Natural killer cell (primary cell): ENCODE measurements at regions not wholly inside any gene's neighbourhood (a gene's known extent, or its start where the extent isn't known, plus 50 kb on each side); places are given as distances from the start of the nearest gene placed in this dataset.
"Not testable (repeated sequence)": the region's sequence is repeated elsewhere in the genome, so short reads cannot be mapped to it uniquely, and the experiment has no call there.

Experiments
- ATAC-seq, 3 donors: fragments of 150-1000 bp in 2 of 3; fragments of 200-7000 bp in 1 of 3; cut with Tn5 transposase; 1 replicate in 1 of 3; 2 replicates in 2 of 3; pipeline ENCODE4 v1.10.0; 2021; ENCODE audit warnings: mild to moderate bottlenecking in 2 of 3, moderate library complexity in 2 of 3
- DNase-seq, 2 donors: peaks; one replicate each; pipeline versions ENCODE4 v3.0.0 to v3.0.0-alpha.2; 2013 to 2021; ENCODE audit warnings: mixed read lengths in 1 of 2
- H3K27ac ChIP-seq: one replicate; pipeline ENCODE4 v1.5.1; 2013; ENCODE audit warnings: mild to moderate bottlenecking, low read length
- H3K27me3 ChIP-seq: one replicate; pipeline ENCODE4 v1.6.1; 2013; ENCODE audit warnings: low read length; ENCODE audit not compliant: control insufficient read depth, insufficient read depth
- H3K36me3 ChIP-seq: one replicate; pipeline ENCODE4 v1.6.1; 2013; ENCODE audit warnings: low read length; ENCODE audit not compliant: control insufficient read depth, insufficient read depth
- H3K4me1 ChIP-seq: one replicate; pipeline ENCODE4 v1.6.1; 2013; ENCODE audit warnings: low read length; ENCODE audit not compliant: control insufficient read depth, insufficient read depth
- H3K4me3 ChIP-seq: one replicate; pipeline ENCODE4 v1.5.1; 2013; ENCODE audit warnings: low read length
- H3K9me3 ChIP-seq: one replicate; pipeline ENCODE4 v1.6.1; 2013; ENCODE audit warnings: low read length; ENCODE audit not compliant: control insufficient read depth, insufficient read depth
- H3K27ac Mint-ChIP-seq, 2 donors: one replicate each; pipeline ENCODE4 v1.8.0; 2022; ENCODE audit warnings: mild to moderate bottlenecking in 2 of 2, mixed read lengths in 2 of 2, moderate library complexity in 1 of 2
- H3K27me3 Mint-ChIP-seq, 2 donors: one replicate each; pipeline ENCODE4 v1.8.0; 2022; ENCODE audit warnings: low read depth in 2 of 2, mixed read lengths in 2 of 2
- H3K36me3 Mint-ChIP-seq: one replicate; pipeline ENCODE4 v1.8.0; 2022; ENCODE audit warnings: mixed read lengths
- H3K4me1 Mint-ChIP-seq, 2 donors: one replicate each; pipeline ENCODE4 v1.8.0; 2022; ENCODE audit warnings: mixed read lengths in 2 of 2
- H3K4me3 Mint-ChIP-seq: one replicate; pipeline ENCODE4 v1.8.0; 2022; ENCODE audit warnings: mild to moderate bottlenecking, moderate library complexity, mixed read lengths
- H3K9me3 Mint-ChIP-seq, 2 donors: one replicate each; pipeline ENCODE4 v1.8.0; 2022; ENCODE audit warnings: mixed read lengths in 2 of 2
- WGBS: methylation state at CpG from one replicate; pipeline ENCODE4 v1.1.7; 2013; ENCODE audit warnings: missing lambda C conversion rate; ENCODE audit not compliant: insufficient coverage; 5-methylcytosine and 5-hydroxymethylcytosine counted together
- intact Hi-C: fragments of 100-400 bp; cut with micrococcal nuclease; formaldehyde crosslinking; loops from one replicate; pipeline ENCODE4 v1.14.2; 2022

DNA sequence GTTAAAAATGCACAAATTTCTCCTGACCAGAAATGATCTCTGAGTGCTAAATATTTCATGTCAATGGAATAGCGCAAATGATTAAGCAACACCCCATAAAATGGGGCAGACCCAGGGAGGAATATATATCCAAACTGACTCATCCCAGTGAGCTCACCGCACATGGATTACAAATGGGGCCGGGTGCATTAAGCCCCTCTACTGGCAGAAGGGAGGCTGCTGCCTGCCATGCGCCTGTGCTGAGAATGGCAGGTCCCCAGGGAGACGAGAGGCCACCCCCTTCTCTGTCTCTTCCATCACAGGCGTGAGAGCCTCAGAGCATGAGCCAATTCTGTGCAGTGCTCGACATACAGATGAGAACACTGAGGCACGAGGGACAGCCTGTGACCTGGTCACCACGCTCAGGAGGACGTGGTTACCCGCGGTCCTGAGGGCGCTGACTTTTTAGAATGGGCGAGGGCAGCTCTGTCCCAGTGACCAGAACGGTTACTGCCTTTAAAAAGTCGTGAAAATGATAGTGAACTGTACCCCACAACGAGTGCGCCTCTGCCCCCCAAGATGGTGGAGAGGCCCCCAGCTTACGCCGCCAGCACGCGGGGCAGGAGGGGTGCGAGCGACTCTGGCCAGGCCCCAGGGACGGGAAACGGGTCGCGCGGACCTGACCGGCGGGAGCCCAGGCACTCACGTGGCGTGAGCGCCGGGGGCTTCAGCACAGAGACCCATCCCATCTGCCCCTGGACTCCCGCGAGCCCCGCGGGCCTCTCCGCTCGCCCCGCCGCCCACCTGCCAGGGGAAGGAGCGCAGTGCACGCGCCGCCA lies 130.2 kb upstream of the ALDH3B2 start:
- Mint-ChIP-seq H3K4me1 (peaks cover 6 to 15% of the 10 kb centered on the region in 2 donors), H3K27ac (peak overlapping the region; percentile 91 to 98), H3K4me3 (peak overlapping the region; percentile 93)
- H3K36me3 Mint-ChIP-seq, H3K27me3 Mint-ChIP-seq, ATAC-seq, intact Hi-C loops, H3K9me3 ChIP-seq, H3K27me3 ChIP-seq, H3K9me3 Mint-ChIP-seq, H3K27ac ChIP-seq, H3K36me3 ChIP-seq: not testable (repeated sequence)
- WGBS = 2% methylated on average over 43 of the region's 47 CpGs
- DNase-seq = peak in 1 of 2 donors; percentile 33
- Histone ChIP-seq H3K4me3 (peak overlapping the region; percentile 34), H3K4me1 (peaks cover 11% of the 10 kb centered on the region)

DNA sequence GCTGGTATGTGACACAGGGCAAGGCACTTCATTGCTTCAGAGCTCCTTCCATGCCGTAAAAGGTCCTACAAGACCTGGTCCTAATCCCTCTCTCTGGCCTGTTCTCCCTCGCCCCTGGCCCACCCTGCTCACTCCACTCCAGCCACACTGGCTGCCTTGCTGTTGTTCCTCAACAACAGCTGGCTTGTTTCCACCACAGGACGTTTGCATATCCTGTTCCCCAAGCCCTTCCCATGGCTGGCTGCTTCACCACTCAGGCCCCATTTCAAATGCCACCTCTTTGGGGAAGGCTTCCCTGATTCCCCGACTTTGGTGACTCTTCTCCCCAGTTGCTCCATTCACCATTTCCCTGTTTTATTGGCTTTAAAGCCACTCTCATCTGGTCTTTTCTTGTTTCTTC lies 129.1 kb upstream of the ALDH3B2 start:
- H3K4me3 ChIP-seq, DNase-seq, H3K27ac ChIP-seq, H3K9me3 ChIP-seq, H3K36me3 Mint-ChIP-seq, ATAC-seq, H3K9me3 Mint-ChIP-seq, H3K4me3 Mint-ChIP-seq, H3K27me3 ChIP-seq, H3K36me3 ChIP-seq, intact Hi-C loops, H3K27me3 Mint-ChIP-seq: not testable (repeated sequence)
- peak overlapping the region in 1 of 2 donors; percentile 51 for H3K27ac Mint-ChIP-seq
- H3K4me1 Mint-ChIP-seq = peaks cover 6 to 15% of the 10 kb centered on the region in 2 donors
- H3K4me1 ChIP-seq = peaks cover 11% of the 10 kb centered on the region
- 81% methylated on average over 4 of the region's 4 CpGs for WGBS

DNA sequence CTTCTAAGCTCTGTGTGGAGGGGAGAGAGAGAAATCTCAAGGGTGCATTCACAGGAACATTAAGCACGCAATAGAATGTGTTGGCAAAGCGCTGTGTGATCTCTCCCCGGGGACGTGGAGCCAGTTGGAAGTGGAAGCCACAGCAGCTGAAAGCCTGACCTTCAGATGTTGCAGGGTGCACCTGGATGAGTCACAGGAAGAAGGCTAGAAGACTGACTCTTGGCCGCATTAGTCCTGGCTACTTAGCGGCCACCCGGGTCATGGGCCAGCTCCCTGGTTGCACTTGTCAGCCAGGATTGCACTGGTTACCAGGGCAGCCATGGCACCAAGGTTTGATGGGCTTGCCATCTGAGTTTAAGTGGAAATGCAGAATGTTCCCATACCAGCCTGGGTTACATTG lies 128.6 kb upstream of the ALDH3B2 start:
- H3K4me3 Mint-ChIP-seq, H3K9me3 Mint-ChIP-seq, H3K27me3 Mint-ChIP-seq, H3K27ac ChIP-seq, H3K4me3 ChIP-seq, H3K27ac Mint-ChIP-seq, H3K27me3 ChIP-seq, intact Hi-C loops, ATAC-seq, DNase-seq, H3K9me3 ChIP-seq, H3K36me3 ChIP-seq, H3K36me3 Mint-ChIP-seq: not testable (repeated sequence)
- peaks cover 6 to 15% of the 10 kb centered on the region in 2 donors for H3K4me1 Mint-ChIP-seq
- H3K4me1 ChIP-seq = peaks cover 11% of the 10 kb centered on the region
- 87% methylated on average over 7 of the region's 7 CpGs for WGBS

DNA sequence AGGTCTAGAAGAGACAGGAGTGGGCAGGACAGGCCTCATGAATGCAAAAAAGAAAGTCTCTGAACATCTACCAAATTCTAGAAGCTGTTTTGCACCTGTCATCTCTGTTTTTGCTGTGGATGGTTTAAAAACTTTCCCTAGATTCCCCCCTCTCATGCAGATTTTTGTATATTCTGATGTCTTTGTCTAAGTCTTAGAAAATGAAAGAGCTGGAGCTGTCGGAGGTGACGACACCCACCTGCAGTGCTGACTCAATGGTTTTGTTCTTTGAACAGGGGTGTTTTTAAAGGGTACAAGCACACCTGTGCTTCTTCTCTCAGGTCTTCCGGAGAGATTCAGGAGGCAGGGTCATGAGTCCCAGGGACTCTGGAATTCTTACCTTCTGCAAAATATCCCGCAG lies 128.2 kb upstream of the ALDH3B2 start:
- H3K36me3 ChIP-seq, intact Hi-C loops, H3K9me3 ChIP-seq, H3K27me3 ChIP-seq, ATAC-seq, H3K9me3 Mint-ChIP-seq, H3K27ac ChIP-seq, H3K4me3 Mint-ChIP-seq, H3K27ac Mint-ChIP-seq, H3K4me3 ChIP-seq, H3K27me3 Mint-ChIP-seq, H3K36me3 Mint-ChIP-seq, DNase-seq: not testable (repeated sequence)
- H3K4me1 ChIP-seq = peaks cover 11% of the 10 kb centered on the region
- 83% methylated on average over 1 of the region's 4 CpGs for WGBS
- H3K4me1 Mint-ChIP-seq = peaks cover 6 to 15% of the 10 kb centered on the region in 2 donors

DNA sequence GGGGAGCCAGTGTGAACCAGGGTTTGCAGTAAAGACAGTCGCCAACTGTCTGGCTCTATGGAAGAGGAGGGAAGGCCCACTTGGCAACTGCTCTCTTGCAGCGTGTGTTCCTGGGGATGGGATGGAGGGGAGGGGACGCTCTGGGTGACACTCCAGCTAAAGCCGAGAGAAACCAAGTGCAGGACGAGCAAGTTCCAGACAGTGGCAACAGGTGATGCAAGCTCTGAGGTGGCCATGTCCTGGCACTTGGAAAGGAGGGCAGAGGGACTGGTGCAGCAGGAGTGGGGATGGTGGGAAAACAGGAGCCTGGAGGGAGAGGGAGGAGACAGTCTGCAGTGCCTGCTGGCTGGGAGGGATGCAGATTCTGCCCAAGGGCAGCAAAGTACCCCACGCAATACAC lies 127.0 kb upstream of the ALDH3B2 start:
- H3K27ac ChIP-seq, H3K36me3 Mint-ChIP-seq, H3K9me3 Mint-ChIP-seq, ATAC-seq, H3K9me3 ChIP-seq, H3K4me1 ChIP-seq, H3K27ac Mint-ChIP-seq, H3K4me3 ChIP-seq, intact Hi-C loops, H3K4me3 Mint-ChIP-seq, H3K27me3 Mint-ChIP-seq, DNase-seq, H3K36me3 ChIP-seq, H3K27me3 ChIP-seq: not testable (repeated sequence)
- H3K4me1 Mint-ChIP-seq = peaks cover 6 to 12% of the 10 kb centered on the region in 2 donors
- WGBS = 94% methylated on average over 6 of the region's 6 CpGs

DNA sequence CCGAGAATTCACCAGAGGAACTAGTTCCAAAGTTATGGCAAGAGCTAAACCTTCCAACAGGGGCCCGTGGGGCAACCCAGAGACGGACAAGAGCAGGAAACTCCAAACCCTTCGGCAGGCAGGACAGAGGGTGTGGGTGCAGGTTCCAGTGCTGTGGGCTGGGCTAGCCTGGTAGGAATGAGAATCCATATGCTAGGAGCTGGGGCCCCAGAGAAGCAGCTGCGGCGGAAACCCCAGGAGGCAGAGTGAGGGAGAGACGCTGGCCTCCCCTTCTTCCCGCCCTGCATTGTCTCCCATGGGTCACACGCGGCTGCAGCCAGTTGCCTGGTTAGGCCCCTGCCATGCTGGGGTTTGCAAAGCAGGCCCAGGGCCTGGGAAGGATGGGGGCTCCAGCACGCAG lies 126.2 kb upstream of the ALDH3B2 start:
- H3K4me1 ChIP-seq, H3K27ac Mint-ChIP-seq, H3K36me3 Mint-ChIP-seq, H3K27me3 ChIP-seq, ATAC-seq, H3K36me3 ChIP-seq, H3K27ac ChIP-seq, H3K4me1 Mint-ChIP-seq, intact Hi-C loops, H3K27me3 Mint-ChIP-seq, H3K9me3 ChIP-seq, H3K9me3 Mint-ChIP-seq, H3K4me3 ChIP-seq, DNase-seq, H3K4me3 Mint-ChIP-seq: not testable (repeated sequence)
- WGBS = 93% methylated on average over 11 of the region's 11 CpGs
